HCT116 (cell line): ENCODE measurements at regions not wholly inside any gene's neighbourhood (a gene's known extent, or its start where the extent isn't known, plus 50 kb on each side); places are given as distances from the start of the nearest gene placed in this dataset.

Experiments used
- ATAC-seq: fragments of 200-7000 bp; cut with Tn5 transposase; 2 replicates; pipeline ENCODE4 v1.9.1; 2020; ENCODE audit warnings: mild to moderate bottlenecking, moderate library complexity
- BruUV-seq: library from RNA; stranded (reverse); fragments of 400-500 nt; replicated peaks from 2 replicates; lab custom pipeline; 2021; lab: Mats Ljungman, UMichigan
- CTCF ChIA-PET: fragments of 300-600 bp; sonication (Branson Sonifier 250); formaldehyde crosslinking; loops from one replicate; lab custom pipeline; 2021; ENCODE audit warnings: antibody characterized with exemption; lab: Charles Lee
- POLR2A ChIA-PET: fragments of 300-600, 350-600 bp; sonication (Branson Sonifier 250); formaldehyde crosslinking; loops from one replicate; lab custom pipeline; 2021; ENCODE audit warnings: antibody characterized with exemption; lab: Charles Lee
- RAD21 ChIA-PET, 2 experiments: fragments of 300-600 bp; sonication (Branson Sonifier 250); formaldehyde crosslinking; loops; one replicate each; lab custom pipeline; 2023; ENCODE audit warnings: low total read pairs in 2 of 2; ENCODE audit not compliant: uncharacterized antibody in 2 of 2, unreplicated experiment in 2 of 2, low non-redundant PET in 1 of 2; lab: Charles Lee
- DNase-seq: peaks from one replicate; pipeline ENCODE4 v3.0.0-alpha.2; 2010; ENCODE audit warnings: low read depth, low spot score
- H2AFZ ChIP-seq: fragments of 200-600 bp; shearing (Covaris generic), sonication (generic); 2 replicates; pipeline ENCODE4 v1.6.1; 2017; ENCODE audit warnings: low read depth, mixed run types, mixed read lengths, antibody characterized with exemption, low read length; ENCODE audit not compliant: poor library complexity, severe bottlenecking
- H3K27ac ChIP-seq: 2 replicates; pipeline ENCODE4 v1.5.1; 2012; ENCODE audit warnings: low read depth, low read length
- H3K27me3 ChIP-seq: fragments of 200-600 bp; sonication (generic); 2 replicates; pipeline ENCODE4 v1.6.1; 2016; ENCODE audit warnings: mixed run types, low read length, mixed read lengths; ENCODE audit not compliant: insufficient read depth
- H3K36me3 ChIP-seq, 2 experiments: fragments of 200-500 bp in 1 of 2; fragments of 200-600 bp in 1 of 2; sonication (Bioruptor generic) in 1 of 2; sonication (generic) in 1 of 2; 2 replicates each; pipeline versions ENCODE4 v1.5.1 to v1.6.1; 2014 to 2016; ENCODE audit warnings: low read length in 2 of 2, inconsistent platforms in 1 of 2, mixed read lengths in 1 of 2, mixed run types in 1 of 2; ENCODE audit not compliant: insufficient read depth in 2 of 2, control insufficient read depth in 1 of 2
- H3K4me1 ChIP-seq, 2 experiments: fragments of 200-600 bp in 1 of 2; sonication (generic) in 1 of 2; 2 replicates each; pipeline versions ENCODE4 v1.5.1 to v1.6.1; 2012 to 2017; ENCODE audit warnings: low read length in 2 of 2, inconsistent platforms in 1 of 2, mild to moderate bottlenecking in 1 of 2, mixed read lengths in 1 of 2, mixed run types in 1 of 2, moderate library complexity in 1 of 2; ENCODE audit not compliant: insufficient read depth in 2 of 2, control insufficient read depth in 1 of 2
- H3K4me2 ChIP-seq: fragments of 200-600 bp; sonication (generic); 2 replicates; pipeline ENCODE4 v1.6.1; 2017; ENCODE audit warnings: mixed run types, low read length, mixed read lengths
- H3K4me3 ChIP-seq, 2 experiments: fragments of 200-600 bp in 1 of 2; sonication (generic) in 1 of 2; replicated peaks in 1 of 2; 2 replicates each; pipeline ENCODE4 v1.5.1; 2011 to 2016; ENCODE audit warnings: low read length in 2 of 2, control low read depth in 1 of 2, low read depth in 1 of 2, mild to moderate bottlenecking in 1 of 2, mixed read lengths in 1 of 2, mixed run types in 1 of 2
- H3K79me2 ChIP-seq: fragments of 200-600 bp; sonication (generic); 2 replicates; pipeline ENCODE4 v1.6.1; 2017; ENCODE audit warnings: mild to moderate bottlenecking, mixed run types, low read length, moderate library complexity, mixed read lengths; ENCODE audit not compliant: insufficient read depth
- H3K9ac ChIP-seq: fragments of 200-600 bp; sonication (generic); 2 replicates; pipeline ENCODE4 v1.6.1; 2016; ENCODE audit warnings: low read length, mixed read lengths
- H3K9me2 ChIP-seq: fragments of 200-600 bp; sonication (generic), shearing (Covaris generic); 2 replicates; pipeline ENCODE4 v1.6.1; 2017; ENCODE audit warnings: mixed run types, mild to moderate bottlenecking, moderate library complexity; ENCODE audit not compliant: insufficient read depth
- H3K9me3 ChIP-seq, 2 experiments: fragments of 200-500 bp in 1 of 2; fragments of 200-600 bp in 1 of 2; sonication (Bioruptor generic) in 1 of 2; sonication (generic) in 1 of 2; 2 replicates each; pipeline ENCODE4 v1.6.1; 2014 to 2017; ENCODE audit warnings: low read length in 2 of 2, mixed read lengths in 2 of 2, inconsistent platforms in 1 of 2, low read depth in 1 of 2, mild to moderate bottlenecking in 1 of 2, mixed run types in 1 of 2, moderate library complexity in 1 of 2; ENCODE audit not compliant: control insufficient read depth in 1 of 2, insufficient read depth in 1 of 2
- H4K20me1 ChIP-seq: fragments of 200-600 bp; sonication (generic), shearing (Covaris generic); 2 replicates; pipeline ENCODE4 v1.6.1; 2017; ENCODE audit warnings: mixed run types, mild to moderate bottlenecking, moderate library complexity; ENCODE audit not compliant: insufficient read depth
- CBX3 ChIP-seq: IDR thresholded peaks from 2 replicates; pipeline ENCODE4 v1.6.1; 2012; ENCODE audit warnings: low read depth
- FOSL1 ChIP-seq: IDR thresholded peaks from 2 replicates; pipeline ENCODE4 v1.6.1; 2012; ENCODE audit warnings: low read depth
- SIN3A ChIP-seq: IDR thresholded peaks from 2 replicates; pipeline ENCODE4 v1.6.1; 2012; ENCODE audit warnings: low read depth
- YY1 ChIP-seq: IDR thresholded peaks from 2 replicates; pipeline ENCODE4 v1.6.1; 2011; ENCODE audit warnings: low read length, low read depth, moderate library complexity, mild to moderate bottlenecking; ENCODE audit not compliant: insufficient replicate concordance; ENCODE audit errors: extremely low read depth
- ZBTB33 ChIP-seq: IDR thresholded peaks from 2 replicates; pipeline ENCODE4 v1.6.1; 2011; ENCODE audit warnings: mild to moderate bottlenecking, low read length, moderate library complexity; ENCODE audit not compliant: insufficient replicate concordance; ENCODE audit errors: extremely low read depth
- ZNF274 ChIP-seq: fragments of 200-500 bp; sonication (Bioruptor generic); IDR thresholded peaks from 2 replicates; pipeline ENCODE4 v1.6.1; 2014; ENCODE audit warnings: mild to moderate bottlenecking, low read depth, low read length, inconsistent platforms
- intact Hi-C: fragments of 100-400 bp; cut with micrococcal nuclease; formaldehyde crosslinking; loops from 2 replicates; pipeline ENCODE4 v1.10.0; 2022
- TF ChIP-seq, protein P1 (sequence below), 3 experiments: fragments of 200-600 bp in 1 of 3; sonication (generic) in 1 of 3; IDR thresholded peaks in 2 of 3; conservative IDR thresholded peaks in 1 of 3; 2 replicates each; pipeline ENCODE4 v1.5.1; 2012 to 2017; ENCODE audit warnings: low read depth in 2 of 3, low read length in 2 of 3, antibody characterized with exemption in 1 of 3, borderline replicate concordance in 1 of 3, control low read depth in 1 of 3, mild to moderate bottlenecking in 1 of 3, mixed read lengths in 1 of 3, mixed run types in 1 of 3, moderate library complexity in 1 of 3; ENCODE audit not compliant: insufficient read depth in 1 of 3

DNA sequence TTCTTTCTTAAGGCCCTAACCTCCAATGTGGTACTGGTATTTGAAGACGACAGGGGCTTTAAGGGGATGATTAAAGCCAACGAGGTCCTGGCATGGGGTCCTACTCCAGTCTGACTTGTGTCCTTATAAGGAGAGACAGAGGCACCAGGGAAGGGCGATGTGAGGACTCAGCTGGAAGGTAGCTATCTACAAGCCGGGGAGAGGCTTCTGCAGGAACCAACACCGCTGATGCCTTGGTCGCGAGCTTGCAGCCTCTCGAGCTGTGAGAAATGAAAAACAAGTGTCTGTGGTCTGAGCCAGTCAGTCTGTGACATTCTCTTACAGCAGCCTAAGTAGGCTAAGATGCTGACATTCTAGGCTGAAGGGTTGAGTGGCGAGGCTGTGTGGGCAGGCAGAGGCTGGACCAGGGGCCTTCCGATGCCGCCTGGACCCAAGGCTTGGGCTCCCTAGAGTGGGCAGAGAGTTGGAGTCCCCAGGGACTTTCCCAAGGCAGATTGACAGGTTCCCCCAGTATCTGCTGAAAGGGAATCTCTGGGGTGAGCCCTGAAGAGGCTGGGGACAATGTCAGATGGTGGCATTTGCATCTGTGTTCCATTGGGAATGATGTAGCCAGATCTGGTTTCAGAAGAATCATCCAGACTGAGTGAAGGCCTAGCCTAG is 322.9 kb upstream of the HS6ST1 start:
- no peaks in the 10 kb centered on the region for H3K27me3 ChIP-seq
- H3K4me1 ChIP-seq, result no peaks in the 10 kb centered on the region
- H3K4me2 ChIP-seq, result no peak overlapping the region
- TF ChIP-seq CBX3 (no peak), ZNF274 (no peak), SIN3A (no peak), YY1 (no peak)
- ChIA-PET POLR2A (no interaction called here), RAD21 (no interaction called here), CTCF (no interaction called here)
- H3K9me3 ChIP-seq, result no peaks in the 10 kb centered on the region
- H2AFZ ChIP-seq, result no peak overlapping the region
- no peaks in the 10 kb centered on the region for H3K79me2 ChIP-seq
- H3K9me2 ChIP-seq, result no peaks in the 10 kb centered on the region
- ATAC-seq (no peak), DNase-seq (no peak)
- intact Hi-C loops, result no loop called here
- no peaks in the 10 kb centered on the region for H3K36me3 ChIP-seq
- H3K4me3 ChIP-seq, result no peak overlapping the region
- no peak overlapping the region for H3K9ac ChIP-seq
- H3K27ac ChIP-seq, result no peak overlapping the region
- no TSS peak for BruUV-seq
- no peaks in the 10 kb centered on the region for H4K20me1 ChIP-seq

DNA sequence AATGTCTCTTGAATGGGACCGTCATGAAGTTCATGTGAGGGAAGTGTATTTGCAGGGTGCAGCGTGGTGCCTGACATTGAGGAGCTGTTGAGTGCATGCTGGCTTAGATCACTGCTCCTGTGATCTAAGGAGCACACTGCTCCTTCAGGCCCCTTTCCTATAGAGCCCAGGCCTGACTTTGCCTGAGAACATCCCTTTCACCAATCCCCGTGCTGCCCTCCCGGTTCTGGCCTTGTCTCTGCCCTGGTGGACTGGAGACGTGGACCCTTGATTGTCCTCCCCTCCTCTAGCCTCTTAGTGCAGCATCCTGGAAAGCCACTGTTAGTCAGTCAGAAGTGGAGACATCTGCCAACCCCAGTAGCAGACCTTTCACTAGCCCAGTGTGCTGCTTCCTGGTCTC is 323.6 kb upstream of the HS6ST1 start:
- H3K79me2 ChIP-seq, result no peaks in the 10 kb centered on the region
- H4K20me1 ChIP-seq, result no peaks in the 10 kb centered on the region
- intact Hi-C loops, result no loop called here
- H3K4me1 ChIP-seq, result no peaks in the 10 kb centered on the region
- no peaks in the 10 kb centered on the region for H3K9me2 ChIP-seq
- DNase-seq (no peak), ATAC-seq (no peak)
- no peak overlapping the region for H3K4me2 ChIP-seq
- H3K9me3 ChIP-seq, result no peaks in the 10 kb centered on the region
- H3K27ac ChIP-seq, result no peak overlapping the region
- ChIA-PET CTCF (no interaction called here), POLR2A (no interaction called here), RAD21 (no interaction called here)
- no TSS peak for BruUV-seq
- H3K36me3 ChIP-seq, result no peaks in the 10 kb centered on the region
- no peaks in the 10 kb centered on the region for H3K27me3 ChIP-seq
- TF ChIP-seq, protein P1, sequence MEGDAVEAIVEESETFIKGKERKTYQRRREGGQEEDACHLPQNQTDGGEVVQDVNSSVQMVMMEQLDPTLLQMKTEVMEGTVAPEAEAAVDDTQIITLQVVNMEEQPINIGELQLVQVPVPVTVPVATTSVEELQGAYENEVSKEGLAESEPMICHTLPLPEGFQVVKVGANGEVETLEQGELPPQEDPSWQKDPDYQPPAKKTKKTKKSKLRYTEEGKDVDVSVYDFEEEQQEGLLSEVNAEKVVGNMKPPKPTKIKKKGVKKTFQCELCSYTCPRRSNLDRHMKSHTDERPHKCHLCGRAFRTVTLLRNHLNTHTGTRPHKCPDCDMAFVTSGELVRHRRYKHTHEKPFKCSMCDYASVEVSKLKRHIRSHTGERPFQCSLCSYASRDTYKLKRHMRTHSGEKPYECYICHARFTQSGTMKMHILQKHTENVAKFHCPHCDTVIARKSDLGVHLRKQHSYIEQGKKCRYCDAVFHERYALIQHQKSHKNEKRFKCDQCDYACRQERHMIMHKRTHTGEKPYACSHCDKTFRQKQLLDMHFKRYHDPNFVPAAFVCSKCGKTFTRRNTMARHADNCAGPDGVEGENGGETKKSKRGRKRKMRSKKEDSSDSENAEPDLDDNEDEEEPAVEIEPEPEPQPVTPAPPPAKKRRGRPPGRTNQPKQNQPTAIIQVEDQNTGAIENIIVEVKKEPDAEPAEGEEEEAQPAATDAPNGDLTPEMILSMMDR (IDR thresholded peaks at IDR 0.05 in 2 of 3, conservative IDR thresholded peaks at IDR 0.05 in 1 of 3; ENCODE audit: borderline replicate concordance in 1 of 3, insufficient read depth in 1 of 3, low read depth in 2 of 3, low read length in 2 of 3), result no peak
- no peak for TF ChIP-seq ZBTB33
- no peak for TF ChIP-seq FOSL1
- H3K4me3 ChIP-seq, result no peak overlapping the region
- no peak overlapping the region for H2AFZ ChIP-seq
- H3K9ac ChIP-seq, result no peak overlapping the region
